ENCODE measurements at regions not wholly inside any gene's neighbourhood (a gene's known extent, or its start where the extent isn't known, plus 50 kb on each side); places are given as distances from the start of the nearest gene placed in this dataset.
"Not testable (repeated sequence)": the region's sequence is repeated elsewhere in the genome, so short reads cannot be mapped to it uniquely, and the experiment has no call there.

- no peak for DNase-seq
Measured at GRCh38 chr6:103178193-103178592, 1681.5 kb downstream of the HACE1 start.

GRCh38 chr6:103177791-103178190, 1681.9 kb downstream of the HACE1 start:
- no peak for DNase-seq

GRCh38 chr6:103175056-103175455, 1684.7 kb downstream of the HACE1 start:
- DNase-seq, result no peak

GRCh38 chr6:103167345-103168071, 1692.2 kb downstream of the HACE1 start:
- DNase-seq, result no peak

GRCh38 chr6:103154779-103155572, 1704.7 kb downstream of the HACE1 start:
- no peak for DNase-seq

GRCh38 chr6:103153016-103153415, 1706.7 kb downstream of the HACE1 start:
- no peak for DNase-seq

GRCh38 chr6:103142902-103143301, 1716.8 kb downstream of the HACE1 start:
- DNase-seq, result no peak

GRCh38 chr6:103140308-103141027, 1719.3 kb downstream of the HACE1 start:
- no peak for DNase-seq

DNA sequence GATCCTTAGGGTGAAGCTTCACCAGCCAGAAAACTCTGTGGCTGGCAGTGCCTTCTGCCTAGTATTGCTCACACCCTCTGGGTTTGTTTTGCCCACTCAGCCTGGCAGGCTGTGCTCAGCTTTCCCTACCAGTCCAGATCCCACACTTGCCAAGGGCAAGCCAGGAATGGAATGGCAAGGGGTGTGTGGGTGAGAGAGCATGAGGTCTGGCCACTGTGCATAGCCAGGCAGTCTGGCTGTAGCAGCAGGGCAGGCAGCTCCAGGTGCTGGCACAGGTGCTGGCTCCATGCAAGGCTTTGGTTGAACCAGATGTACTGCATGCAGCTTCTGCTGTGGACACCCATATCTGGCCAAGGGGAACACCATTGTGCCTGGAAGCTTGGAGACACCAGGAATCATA, 1720.3 kb downstream of the HACE1 start:
- DNase-seq, result no peak

- no peak for DNase-seq
Measured at GRCh38 chr6:103124471-103124870, 1731.0 kb downstream of the GRIK2 start.

DNA sequence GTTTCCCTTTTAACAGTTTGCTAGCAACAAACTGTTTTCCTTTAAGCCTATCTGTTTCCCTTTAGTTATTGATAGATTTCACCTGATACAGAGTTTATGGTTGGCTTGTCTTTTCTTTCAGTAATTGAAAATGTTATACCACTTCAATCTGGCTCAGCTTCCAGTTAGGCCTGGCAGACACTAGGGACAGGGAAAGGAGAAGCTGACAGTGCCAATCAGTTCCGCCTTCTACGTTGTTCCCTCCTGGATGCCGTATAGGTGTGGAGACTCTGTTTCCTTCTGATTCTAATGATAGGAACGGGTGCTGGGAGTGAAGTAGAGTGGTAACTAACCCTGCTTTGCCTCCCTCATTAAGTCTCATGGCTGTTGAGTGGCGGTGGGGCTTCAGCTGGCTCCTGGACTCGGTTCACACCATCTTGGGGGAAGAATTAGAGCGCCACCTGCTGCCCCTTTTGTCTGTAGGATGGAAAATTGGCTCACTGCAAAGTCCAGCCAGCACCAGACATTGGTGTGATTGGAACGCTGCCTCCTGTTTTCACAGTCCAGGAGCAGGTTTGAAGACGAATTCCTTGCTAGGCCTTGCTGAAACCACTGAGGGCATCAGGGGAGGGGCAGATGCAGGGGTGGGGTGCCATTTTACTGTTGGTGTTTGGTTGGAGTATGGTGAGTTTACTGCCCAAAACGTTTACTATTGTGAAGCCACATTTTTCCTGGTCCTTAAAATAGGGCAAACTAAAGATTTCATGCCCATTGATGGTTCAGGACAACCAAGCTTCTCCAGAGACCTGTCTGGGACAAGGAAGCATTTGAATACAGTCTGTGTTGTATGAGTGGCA, 1729.5 kb downstream of the GRIK2 start:
- DNase-seq, result peak; percentile 28 to 46

DNA sequence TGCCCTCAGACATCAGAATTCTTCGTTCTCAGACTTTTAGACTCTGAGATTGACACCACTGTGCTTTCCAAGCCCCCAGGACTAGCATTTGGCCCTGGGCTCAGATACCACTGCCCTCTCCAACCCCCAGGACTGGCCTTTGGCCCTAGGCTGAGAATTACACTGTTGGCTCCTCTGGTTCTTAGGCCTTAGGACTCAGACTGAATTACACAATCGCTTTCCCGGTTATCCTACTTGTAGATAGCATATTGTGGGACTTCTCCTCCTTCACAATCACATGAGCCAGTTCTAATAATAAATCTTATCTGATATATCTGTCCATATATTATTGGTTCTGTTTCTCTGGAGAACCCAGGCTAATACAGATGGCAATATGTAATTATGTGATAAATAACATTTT, 1725.5 kb downstream of the GRIK2 start:
- DNase-seq, result no peak

- DNase-seq, result no peak
Measured at GRCh38 chr6:103114582-103114981, 1721.1 kb downstream of the GRIK2 start.

GRCh38 chr6:103113416-103113815, 1719.9 kb downstream of the GRIK2 start:
- DNase-seq, result no peak

DNA sequence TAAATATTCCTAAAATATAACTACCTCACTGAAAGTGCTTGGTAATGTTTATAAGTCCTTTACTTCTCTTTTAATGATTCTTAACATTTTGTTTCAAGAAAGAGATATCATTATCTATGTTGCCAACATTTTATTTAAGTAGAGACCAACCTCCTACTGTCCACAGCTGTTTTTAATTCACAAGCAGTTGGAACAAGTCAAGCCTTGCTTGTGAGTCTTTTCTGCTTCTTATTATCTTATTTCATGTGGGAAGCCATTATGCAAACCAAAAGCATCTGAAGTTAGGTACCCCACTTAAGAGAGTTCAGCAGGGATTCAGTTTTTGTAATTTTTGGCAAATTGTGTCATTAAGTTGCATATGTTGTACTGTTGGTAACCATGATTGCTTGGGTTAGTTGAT, 1714.5 kb downstream of the GRIK2 start:
- DNase-seq, result no peak

DNA sequence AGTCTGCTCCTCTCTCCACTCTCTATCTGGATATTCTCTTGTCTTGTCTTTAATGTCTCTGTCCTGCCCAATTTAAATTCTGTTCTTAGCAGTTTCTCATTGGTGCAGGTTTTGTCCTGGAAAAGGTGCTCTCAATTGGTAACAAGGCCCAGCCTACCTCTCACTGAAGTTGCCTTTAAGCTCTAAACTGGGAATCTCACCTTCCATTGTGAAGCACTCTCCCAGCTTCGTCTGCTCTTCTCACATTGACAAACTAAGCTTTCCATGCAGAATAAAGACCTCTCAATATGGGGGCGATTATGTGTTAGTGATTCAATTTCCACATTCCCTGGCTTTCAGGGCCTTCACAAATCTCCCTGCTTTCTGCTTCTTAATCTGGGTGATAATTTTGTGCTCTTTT, 1712.2 kb downstream of the GRIK2 start:
- DNase-seq, result no peak

- no peak for DNase-seq
Measured at GRCh38 chr6:103101267-103101666, 1707.8 kb downstream of the GRIK2 start.

DNA sequence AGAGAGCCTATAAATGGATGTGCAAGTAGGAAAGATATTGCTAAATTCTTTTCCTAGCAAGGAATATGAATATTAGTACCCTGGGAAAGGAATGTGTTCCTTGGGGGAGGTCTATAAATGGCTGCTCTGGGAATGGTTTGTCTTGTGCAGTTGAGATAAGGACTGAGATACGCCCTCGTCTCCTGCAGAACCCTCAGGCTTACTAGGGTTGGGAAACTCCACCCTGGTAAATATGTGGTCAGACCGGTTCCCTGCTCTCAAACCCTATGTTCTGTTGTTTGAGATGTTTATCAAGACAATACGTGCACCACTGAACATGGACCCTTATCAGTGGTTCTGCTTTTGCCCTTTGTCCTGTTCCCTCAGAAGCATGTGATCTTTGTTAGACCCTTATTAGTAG, 1698.9 kb downstream of the GRIK2 start:
- not testable (repeated sequence) for DNase-seq

GRCh38 chr6:103085801-103086200, 1692.3 kb downstream of the GRIK2 start:
- DNase-seq, result no peak

- DNase-seq, result no peak
Measured at GRCh38 chr6:103081876-103082630, 1688.5 kb downstream of the GRIK2 start.

- DNase-seq, result no peak
Measured at GRCh38 chr6:103081126-103081525, 1687.6 kb downstream of the GRIK2 start.
